HepG2 (cell line): ENCODE measurements at regions not wholly inside any gene's neighbourhood (a gene's known extent, or its start where the extent isn't known, plus 50 kb on each side); places are given as distances from the start of the nearest gene placed in this dataset.

Experiments used
- ATAC-seq: fragments of 200-7000 bp; cut with Tn5 transposase; 3 replicates; pipeline ENCODE4 v1.9.1; 2020; ENCODE audit warnings: mild to moderate bottlenecking, moderate library complexity
- BruUV-seq: library from RNA; stranded (reverse); fragments of 400-500 nt; replicated peaks from 2 replicates; lab custom pipeline; 2021; lab: Mats Ljungman, UMichigan
- CTCF ChIA-PET: fragments of 300-600 bp; formaldehyde crosslinking; extraction: SDS; loops from one replicate; lab custom pipeline; 2021; ENCODE audit warnings: low total read pairs, inconsistent platforms, low intra/inter-chr PET ratio; lab: Yijun Ruan, JAX
- POLR2A ChIA-PET: fragments of 350-600 bp; sonication (Branson Sonifier 250); formaldehyde crosslinking; loops from one replicate; lab custom pipeline; 2020; ENCODE audit warnings: antibody characterized with exemption, inconsistent platforms; lab: Yijun Ruan, JAX
- DNase-seq: peaks from one replicate; pipeline ENCODE4 v3.0.0-alpha.2; 2015; ENCODE audit warnings: low spot score
- FAIRE-seq: peaks from 3 replicates; lab custom pipeline; 2011; peaks lifted over from hg19 to GRCh38; lab: Jason Lieb, UNC
- H2AFZ ChIP-seq: one replicate; pipeline ENCODE4 v1.6.1; 2011; ENCODE audit warnings: low read length, inconsistent platforms
- H3K27ac ChIP-seq: fragments of 300-600 bp; 3 replicates; pipeline ENCODE4 v1.8.0; 2011; ENCODE audit warnings: mixed run types, mild to moderate bottlenecking, mixed read lengths, low read length, inconsistent platforms; ENCODE audit not compliant: insufficient read depth; ENCODE audit errors: extremely low read length
- H3K27me3 ChIP-seq, 2 experiments: fragments of 200-600 bp in 1 of 2; 2 replicates in 1 of 2; 3 replicates in 1 of 2; pipeline versions ENCODE4 v1.6.0 to v1.8.0; 2011; ENCODE audit warnings: low read length in 2 of 2, mild to moderate bottlenecking in 2 of 2, moderate library complexity in 2 of 2, inconsistent platforms in 1 of 2; ENCODE audit not compliant: insufficient read depth in 2 of 2, control insufficient read depth in 1 of 2
- H3K36me3 ChIP-seq, 2 experiments: fragments of 200-600 bp in 1 of 2; replicated peaks in 1 of 2; 2 replicates in 1 of 2; 3 replicates in 1 of 2; pipeline versions ENCODE4 v1.5.1 to v1.8.0; 2011; ENCODE audit warnings: low read length in 2 of 2, inconsistent platforms in 1 of 2; ENCODE audit not compliant: insufficient read depth in 2 of 2, control insufficient read depth in 1 of 2
- H3K4me1 ChIP-seq: 2 replicates; pipeline ENCODE4 v1.5.1; 2012; ENCODE audit warnings: low read length, inconsistent platforms; ENCODE audit not compliant: insufficient read depth
- H3K4me2 ChIP-seq: 2 replicates; pipeline ENCODE4 v1.6.0; 2011; ENCODE audit warnings: low read depth, low read length, inconsistent platforms
- H3K4me3 ChIP-seq, 3 experiments: fragments of 200-600 bp in 1 of 3; sonication (generic), shearing (Covaris generic) in 1 of 3; replicated peaks in 1 of 3; 2 replicates each; pipeline ENCODE4 v1.5.1; 2011 to 2016; ENCODE audit warnings: low read length in 3 of 3, inconsistent platforms in 2 of 3, low read depth in 2 of 3, mild to moderate bottlenecking in 2 of 3, control low read depth in 1 of 3, mixed read lengths in 1 of 3; ENCODE audit not compliant: insufficient read depth in 1 of 3
- H3K79me2 ChIP-seq: one replicate; pipeline ENCODE4 v1.6.1; 2011; ENCODE audit warnings: low read length, inconsistent platforms; ENCODE audit not compliant: insufficient read depth
- H3K9ac ChIP-seq: 2 replicates; pipeline ENCODE4 v1.6.0; 2011; ENCODE audit warnings: mild to moderate bottlenecking, low read depth, low read length, inconsistent platforms; ENCODE audit not compliant: insufficient read depth
- H3K9me3 ChIP-seq: 2 replicates; pipeline ENCODE4 v1.5.1; 2012; ENCODE audit warnings: mild to moderate bottlenecking, low read length
- H4K20me1 ChIP-seq: 2 replicates; pipeline ENCODE4 v1.6.0; 2011; ENCODE audit warnings: inconsistent platforms, mild to moderate bottlenecking, low read length, moderate library complexity; ENCODE audit not compliant: insufficient read depth
- BCLAF1 ChIP-seq: fragments of 450-650 bp; IDR thresholded peaks from 2 replicates; pipeline ENCODE4 v1.6.1; 2017; ENCODE audit warnings: mild to moderate bottlenecking
- PPARG ChIP-seq: conservative IDR thresholded peaks from 2 replicates; pipeline ENCODE4 v1.6.1; 2016; ENCODE audit warnings: missing biosample characterization, missing genetic modification reagents
- SAP130 ChIP-seq: IDR thresholded peaks from 2 replicates; pipeline ENCODE4 v1.6.1; 2016; ENCODE audit warnings: low read depth
- THAP11 ChIP-seq: IDR thresholded peaks from 2 replicates; pipeline ENCODE4 v1.6.1; 2016; ENCODE audit warnings: missing biosample characterization, missing genetic modification reagents
- THYN1 ChIP-seq: sonication (generic); formaldehyde crosslinking; IDR thresholded peaks from 2 replicates; pipeline ENCODE4 v1.8.1; 2023; ENCODE audit warnings: low read depth, mild to moderate bottlenecking, moderate library complexity, missing genetic modification reagents, borderline replicate concordance
- ZNF841 ChIP-seq: sonication (generic); formaldehyde crosslinking; IDR thresholded peaks from 2 replicates; pipeline ENCODE4 v1.8.1; 2023; ENCODE audit warnings: missing genetic modification reagents, borderline replicate concordance
- in situ Hi-C: cut with HindIII; loops from 2 replicates; pipeline ENCODE4 v1.10.0; 2017; ENCODE audit warnings: low pct_unique_long_range_greater_than_20kb; ENCODE audit not compliant: extremely low pct_ligation_motif_present
- intact Hi-C: fragments of 100-400 bp; cut with micrococcal nuclease; formaldehyde crosslinking; loops from one replicate; pipeline ENCODE4 v1.10.0; 2022; ENCODE audit not compliant: unreplicated experiment
- TF ChIP-seq, protein P1 (sequence below): sonication (generic); formaldehyde crosslinking; IDR thresholded peaks from 2 replicates; pipeline ENCODE4 v1.4.0; 2020; ENCODE audit warnings: missing genetic modification reagents

- H3K79me2 ChIP-seq = no peaks in the 10 kb centered on the region
- H3K36me3 ChIP-seq = no peaks in the 10 kb centered on the region
- H3K4me2 ChIP-seq = no peak overlapping the region
- no peaks in the 10 kb centered on the region for H3K27me3 ChIP-seq
- ATAC-seq (no peak), FAIRE-seq (no peak), DNase-seq (no peak)
- H3K9ac ChIP-seq = no peak overlapping the region
- no peak overlapping the region for H2AFZ ChIP-seq
- CTCF ChIA-PET = no interaction called here
- H4K20me1 ChIP-seq = no peaks in the 10 kb centered on the region
- intact Hi-C loops (no loop called here), in situ Hi-C loops (no loop called here)
- H3K4me3 ChIP-seq = no peak overlapping the region
- H3K9me3 ChIP-seq = no peaks in the 10 kb centered on the region
- TF ChIP-seq BCLAF1 (no peak), THAP11 (CRISPR knock-in tag) (no peak), SAP130 (no peak), THYN1 (CRISPR knock-in tag) (no peak), PPARG (CRISPR knock-in tag) (no peak), ZNF841 (no peak)
- TF ChIP-seq, protein P1, sequence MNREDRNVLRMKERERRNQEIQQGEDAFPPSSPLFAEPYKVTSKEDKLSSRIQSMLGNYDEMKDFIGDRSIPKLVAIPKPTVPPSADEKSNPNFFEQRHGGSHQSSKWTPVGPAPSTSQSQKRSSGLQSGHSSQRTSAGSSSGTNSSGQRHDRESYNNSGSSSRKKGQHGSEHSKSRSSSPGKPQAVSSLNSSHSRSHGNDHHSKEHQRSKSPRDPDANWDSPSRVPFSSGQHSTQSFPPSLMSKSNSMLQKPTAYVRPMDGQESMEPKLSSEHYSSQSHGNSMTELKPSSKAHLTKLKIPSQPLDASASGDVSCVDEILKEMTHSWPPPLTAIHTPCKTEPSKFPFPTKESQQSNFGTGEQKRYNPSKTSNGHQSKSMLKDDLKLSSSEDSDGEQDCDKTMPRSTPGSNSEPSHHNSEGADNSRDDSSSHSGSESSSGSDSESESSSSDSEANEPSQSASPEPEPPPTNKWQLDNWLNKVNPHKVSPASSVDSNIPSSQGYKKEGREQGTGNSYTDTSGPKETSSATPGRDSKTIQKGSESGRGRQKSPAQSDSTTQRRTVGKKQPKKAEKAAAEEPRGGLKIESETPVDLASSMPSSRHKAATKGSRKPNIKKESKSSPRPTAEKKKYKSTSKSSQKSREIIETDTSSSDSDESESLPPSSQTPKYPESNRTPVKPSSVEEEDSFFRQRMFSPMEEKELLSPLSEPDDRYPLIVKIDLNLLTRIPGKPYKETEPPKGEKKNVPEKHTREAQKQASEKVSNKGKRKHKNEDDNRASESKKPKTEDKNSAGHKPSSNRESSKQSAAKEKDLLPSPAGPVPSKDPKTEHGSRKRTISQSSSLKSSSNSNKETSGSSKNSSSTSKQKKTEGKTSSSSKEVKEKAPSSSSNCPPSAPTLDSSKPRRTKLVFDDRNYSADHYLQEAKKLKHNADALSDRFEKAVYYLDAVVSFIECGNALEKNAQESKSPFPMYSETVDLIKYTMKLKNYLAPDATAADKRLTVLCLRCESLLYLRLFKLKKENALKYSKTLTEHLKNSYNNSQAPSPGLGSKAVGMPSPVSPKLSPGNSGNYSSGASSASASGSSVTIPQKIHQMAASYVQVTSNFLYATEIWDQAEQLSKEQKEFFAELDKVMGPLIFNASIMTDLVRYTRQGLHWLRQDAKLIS (CRISPR knock-in tag) = no peak
- no peaks in the 10 kb centered on the region for H3K4me1 ChIP-seq
- H3K27ac ChIP-seq = no peak overlapping the region
- no TSS peak for BruUV-seq
- POLR2A ChIA-PET = no interaction called here
These were observed 72.5 kb downstream of the AGTR2 start for GRCh38 chrX:116243039-116243438.
